HepG2 (cell line): ENCODE measurements at regions not wholly inside any gene's neighbourhood (a gene's known extent, or its start where the extent isn't known, plus 50 kb on each side); places are given as distances from the start of the nearest gene placed in this dataset.
A peak's percentile ranks its signal among the peaks of the same experiment; 100 is the strongest.

Source experiments
- ATAC-seq: fragments of 200-7000 bp; cut with Tn5 transposase; 3 replicates; pipeline ENCODE4 v1.9.1; 2020; ENCODE audit warnings: mild to moderate bottlenecking, moderate library complexity
- BruUV-seq: library from RNA; stranded (reverse); fragments of 400-500 nt; replicated peaks from 2 replicates; lab custom pipeline; 2021; lab: Mats Ljungman, UMichigan
- CTCF ChIA-PET: fragments of 300-600 bp; formaldehyde crosslinking; extraction: SDS; loops from one replicate; lab custom pipeline; 2021; ENCODE audit warnings: low total read pairs, inconsistent platforms, low intra/inter-chr PET ratio; lab: Yijun Ruan, JAX
- POLR2A ChIA-PET: fragments of 350-600 bp; sonication (Branson Sonifier 250); formaldehyde crosslinking; loops from one replicate; lab custom pipeline; 2020; ENCODE audit warnings: antibody characterized with exemption, inconsistent platforms; lab: Yijun Ruan, JAX
- DNase-seq: peaks from one replicate; pipeline ENCODE4 v3.0.0-alpha.2; 2015; ENCODE audit warnings: low spot score
- FAIRE-seq: peaks from 3 replicates; lab custom pipeline; 2011; peaks lifted over from hg19 to GRCh38; lab: Jason Lieb, UNC
- H2AFZ ChIP-seq: one replicate; pipeline ENCODE4 v1.6.1; 2011; ENCODE audit warnings: low read length, inconsistent platforms
- H3K27ac ChIP-seq: fragments of 300-600 bp; 3 replicates; pipeline ENCODE4 v1.8.0; 2011; ENCODE audit warnings: mixed run types, mild to moderate bottlenecking, mixed read lengths, low read length, inconsistent platforms; ENCODE audit not compliant: insufficient read depth; ENCODE audit errors: extremely low read length
- H3K27me3 ChIP-seq, 2 experiments: fragments of 200-600 bp in 1 of 2; 2 replicates in 1 of 2; 3 replicates in 1 of 2; pipeline versions ENCODE4 v1.6.0 to v1.8.0; 2011; ENCODE audit warnings: low read length in 2 of 2, mild to moderate bottlenecking in 2 of 2, moderate library complexity in 2 of 2, inconsistent platforms in 1 of 2; ENCODE audit not compliant: insufficient read depth in 2 of 2, control insufficient read depth in 1 of 2
- H3K36me3 ChIP-seq, 2 experiments: fragments of 200-600 bp in 1 of 2; replicated peaks in 1 of 2; 2 replicates in 1 of 2; 3 replicates in 1 of 2; pipeline versions ENCODE4 v1.5.1 to v1.8.0; 2011; ENCODE audit warnings: low read length in 2 of 2, inconsistent platforms in 1 of 2; ENCODE audit not compliant: insufficient read depth in 2 of 2, control insufficient read depth in 1 of 2
- H3K4me1 ChIP-seq: 2 replicates; pipeline ENCODE4 v1.5.1; 2012; ENCODE audit warnings: low read length, inconsistent platforms; ENCODE audit not compliant: insufficient read depth
- H3K4me2 ChIP-seq: 2 replicates; pipeline ENCODE4 v1.6.0; 2011; ENCODE audit warnings: low read depth, low read length, inconsistent platforms
- H3K4me3 ChIP-seq, 3 experiments: fragments of 200-600 bp in 1 of 3; sonication (generic), shearing (Covaris generic) in 1 of 3; replicated peaks in 1 of 3; 2 replicates each; pipeline ENCODE4 v1.5.1; 2011 to 2016; ENCODE audit warnings: low read length in 3 of 3, inconsistent platforms in 2 of 3, low read depth in 2 of 3, mild to moderate bottlenecking in 2 of 3, control low read depth in 1 of 3, mixed read lengths in 1 of 3; ENCODE audit not compliant: insufficient read depth in 1 of 3
- H3K79me2 ChIP-seq: one replicate; pipeline ENCODE4 v1.6.1; 2011; ENCODE audit warnings: low read length, inconsistent platforms; ENCODE audit not compliant: insufficient read depth
- H3K9ac ChIP-seq: 2 replicates; pipeline ENCODE4 v1.6.0; 2011; ENCODE audit warnings: mild to moderate bottlenecking, low read depth, low read length, inconsistent platforms; ENCODE audit not compliant: insufficient read depth
- H3K9me3 ChIP-seq: 2 replicates; pipeline ENCODE4 v1.5.1; 2012; ENCODE audit warnings: mild to moderate bottlenecking, low read length
- H4K20me1 ChIP-seq: 2 replicates; pipeline ENCODE4 v1.6.0; 2011; ENCODE audit warnings: inconsistent platforms, mild to moderate bottlenecking, low read length, moderate library complexity; ENCODE audit not compliant: insufficient read depth
- BRD4 ChIP-seq: sonication (generic); formaldehyde crosslinking; IDR thresholded peaks from 2 replicates; pipeline ENCODE4 v1.4.0; 2020; ENCODE audit warnings: missing genetic modification reagents
- DR1 ChIP-seq: sonication (generic); formaldehyde crosslinking; IDR thresholded peaks from 2 replicates; pipeline ENCODE4 v1.8.0; 2021; ENCODE audit warnings: mild to moderate bottlenecking, missing genetic modification reagents, inconsistent platforms
- HNRNPK ChIP-seq: fragments of 200-400 bp; formaldehyde crosslinking; IDR thresholded peaks from 2 replicates; pipeline ENCODE4 v1.6.1; 2018; ENCODE audit warnings: low read length, low read depth, moderate library complexity, mild to moderate bottlenecking; ENCODE audit not compliant: poor library complexity, severe bottlenecking
- KLF12 ChIP-seq: sonication (generic); formaldehyde crosslinking; IDR thresholded peaks from 2 replicates; pipeline ENCODE4 v1.4.0; 2020; ENCODE audit warnings: missing genetic modification reagents, borderline replicate concordance
- SUZ12 ChIP-seq: fragments of 150-350 bp; IDR thresholded peaks from 2 replicates; pipeline ENCODE4 v1.6.1; 2014; ENCODE audit warnings: low read depth, low read length
- TGIF2 ChIP-seq: IDR thresholded peaks from 2 replicates; pipeline ENCODE4 v1.6.1; 2016; ENCODE audit warnings: control low read depth, missing compliant biosample characterization
- ZNF570 ChIP-seq: sonication (generic); formaldehyde crosslinking; IDR thresholded peaks from 2 replicates; pipeline ENCODE4 v1.4.0; 2020; ENCODE audit warnings: mild to moderate bottlenecking, missing genetic modification reagents, borderline replicate concordance
- ZNF772 ChIP-seq: sonication (generic); formaldehyde crosslinking; IDR thresholded peaks from 2 replicates; pipeline ENCODE4 v1.5.0; 2020; ENCODE audit warnings: mild to moderate bottlenecking, missing genetic modification reagents
- WGBS: methylation state at CpG from one replicate; pipeline ENCODE4 v1.1.6; 2017; ENCODE audit warnings: low lambda C conversion rate; 5-methylcytosine and 5-hydroxymethylcytosine counted together
- in situ Hi-C: cut with HindIII; loops from 2 replicates; pipeline ENCODE4 v1.10.0; 2017; ENCODE audit warnings: low pct_unique_long_range_greater_than_20kb; ENCODE audit not compliant: extremely low pct_ligation_motif_present
- intact Hi-C: fragments of 100-400 bp; cut with micrococcal nuclease; formaldehyde crosslinking; loops from one replicate; pipeline ENCODE4 v1.10.0; 2022; ENCODE audit not compliant: unreplicated experiment
- small RNA-seq, 3 experiments: library from RNA; depleted of rRNA; stranded (forward); fragments of <200 nt; gene quantifications; one replicate each; pipeline ENCODE3, GENCODE V24; 2012; ENCODE audit warnings: low read depth in 2 of 3, low replicate concordance in 1 of 3; ENCODE audit not compliant: insufficient read length in 3 of 3, insufficient read depth in 2 of 3

GRCh38 chr6:7052443-7053011 is 55.2 kb upstream of the RREB1 start:
- POLR2A ChIA-PET = no interaction called here
- Histone ChIP-seq H3K9me3 (no peaks in the 10 kb centered on the region), H3K4me2 (no peak overlapping the region), H2AFZ (no peak overlapping the region), H3K27ac (no peak overlapping the region), H3K4me3 (no peak overlapping the region), H3K79me2 (no peaks in the 10 kb centered on the region), H3K36me3 (no peaks in the 10 kb centered on the region), H4K20me1 (no peaks in the 10 kb centered on the region), H3K27me3 (no peaks in the 10 kb centered on the region; a peak in 1 of 5 replicates), H3K9ac (no peak overlapping the region), H3K4me1 (peaks cover 12% of the 10 kb centered on the region)
- no TSS peak for BruUV-seq
- CTCF ChIA-PET = no interaction called here
- ATAC-seq = no peak
- no peak for DNase-seq
- WGBS = 66% methylated on average over 30 of the region's 31 CpGs
- TF ChIP-seq DR1 (CRISPR knock-in tag) (no peak), HNRNPK (peak; percentile 26), SUZ12 (no peak)
- in situ Hi-C loops = no loop called here
- FAIRE-seq = no peak
- intact Hi-C loops = no loop called here

GRCh38 chr6:7053125-7053774 is 54.5 kb upstream of the RREB1 start:
- peaks cover 15% of the 10 kb centered on the region for H3K4me1 ChIP-seq
- H3K4me2 ChIP-seq = no peak overlapping the region
- WGBS = 22% methylated on average over 5 of the region's 5 CpGs
- ATAC-seq (no peak), DNase-seq (no peak), FAIRE-seq (peak; percentile 21)
- H3K4me3 ChIP-seq = no peak overlapping the region
- H3K36me3 ChIP-seq = no peaks in the 10 kb centered on the region
- H3K79me2 ChIP-seq = no peaks in the 10 kb centered on the region
- no peaks in the 10 kb centered on the region; a peak in 1 of 5 replicates for H3K27me3 ChIP-seq
- H2AFZ ChIP-seq = no peak overlapping the region
- in situ Hi-C loops = no loop called here
- BruUV-seq = no TSS peak
- intact Hi-C loops = no loop called here
- TF ChIP-seq TGIF2 (CRISPR knock-in tag) = no peak
- no peak for TF ChIP-seq KLF12 (CRISPR knock-in tag)
- no peak for TF ChIP-seq ZNF570
- no peak for TF ChIP-seq BRD4
- no peak for TF ChIP-seq ZNF772
- ChIA-PET CTCF (no interaction called here), POLR2A (no interaction called here)
- no peaks in the 10 kb centered on the region for H3K9me3 ChIP-seq
- no peaks in the 10 kb centered on the region for H4K20me1 ChIP-seq
- H3K27ac ChIP-seq = no peak overlapping the region
- H3K9ac ChIP-seq = no peak overlapping the region

Small RNAs in the stretch of these regions (small RNA-seq; reads per million reads assigned to genes)
- gene RN7SL554P = 0 reads per million in 3 experiments
